H54 (cell line): ENCODE measurements at regions not wholly inside any gene's neighbourhood (a gene's known extent, or its start where the extent isn't known, plus 50 kb on each side); places are given as distances from the start of the nearest gene placed in this dataset.
"Not testable (repeated sequence)": the region's sequence is repeated elsewhere in the genome, so short reads cannot be mapped to it uniquely, and the experiment has no call there.

ENCODE experiments used
- DNase-seq: peaks from one replicate; pipeline ENCODE4 v3.0.0; 2011; ENCODE audit warnings: low spot score, mixed read lengths; ENCODE audit not compliant: insufficient read length
- FAIRE-seq: peaks from 3 replicates; lab custom pipeline; 2011; peaks lifted over from hg19 to GRCh38; lab: Jason Lieb, UNC
- POLR2A ChIP-seq: IDR thresholded peaks from 2 replicates; pipeline ENCODE4 v1.6.1; 2011; ENCODE audit warnings: low read depth, mild to moderate bottlenecking, low read length

GRCh38 chr7:136495081-136495480, 373.4 kb upstream of the CHRM2 start:
- TF ChIP-seq POLR2A = no peak
- no peak for FAIRE-seq
- DNase-seq = no peak

GRCh38 chr7:136492366-136492765, 376.1 kb upstream of the CHRM2 start:
- no peak for DNase-seq
- FAIRE-seq = no peak
- TF ChIP-seq POLR2A = no peak

- TF ChIP-seq POLR2A = no peak
- no peak for FAIRE-seq
- no peak for DNase-seq
Measured at GRCh38 chr7:136489808-136490207, 378.6 kb upstream of the CHRM2 start.

- no peak for TF ChIP-seq POLR2A
- FAIRE-seq (no peak), DNase-seq (no peak)
Measured at GRCh38 chr7:136480901-136481300, 387.6 kb upstream of the CHRM2 start.

GRCh38 chr7:136479922-136480321, 388.5 kb upstream of the CHRM2 start:
- FAIRE-seq (no peak), DNase-seq (no peak)
- TF ChIP-seq POLR2A = no peak

- DNase-seq = no peak
- FAIRE-seq = no peak
- no peak for TF ChIP-seq POLR2A
Measured at GRCh38 chr7:136470179-136470578, 398.3 kb upstream of the CHRM2 start.

- FAIRE-seq (no peak), DNase-seq (no peak)
- TF ChIP-seq POLR2A = no peak
Measured at GRCh38 chr7:136452949-136453348, 415.5 kb upstream of the CHRM2 start.

- FAIRE-seq (no peak), DNase-seq (no peak)
- TF ChIP-seq POLR2A = no peak
Measured at GRCh38 chr7:136446751-136447150, 421.7 kb upstream of the CHRM2 start.

- no peak for TF ChIP-seq POLR2A
- DNase-seq = no peak
- FAIRE-seq = no peak
Measured at GRCh38 chr7:136441835-136442234, 426.6 kb upstream of the CHRM2 start.

GRCh38 chr7:136431736-136432135, 436.7 kb upstream of the CHRM2 start:
- not testable (repeated sequence) for FAIRE-seq, DNase-seq

- FAIRE-seq (no peak), DNase-seq (no peak)
- no peak for TF ChIP-seq POLR2A
Measured at GRCh38 chr7:136424058-136424457, 444.4 kb upstream of the CHRM2 start.

GRCh38 chr7:136419740-136420139, 442.6 kb upstream of the MTPN start:
- FAIRE-seq, DNase-seq: not testable (repeated sequence)

GRCh38 chr7:136412952-136413351, 435.8 kb upstream of the MTPN start:
- FAIRE-seq (no peak), DNase-seq (no peak)
- no peak for TF ChIP-seq POLR2A

- FAIRE-seq = peak; percentile 33
- TF ChIP-seq POLR2A = no peak
- peak; percentile 11 for DNase-seq
Measured at GRCh38 chr7:136405931-136406777, 429.0 kb upstream of the MTPN start.

GRCh38 chr7:136403591-136403990, 426.4 kb upstream of the MTPN start:
- no peak for TF ChIP-seq POLR2A
- FAIRE-seq (no peak), DNase-seq (no peak)

- no peak for DNase-seq
- no peak for FAIRE-seq
- no peak for TF ChIP-seq POLR2A
Measured at GRCh38 chr7:136400877-136401276, 423.7 kb upstream of the MTPN start.
